Medulla oblongata (tissue), 1 donor: ENCODE measurements at regions not wholly inside any gene's neighbourhood (a gene's known extent, or its start where the extent isn't known, plus 50 kb on each side); places are given as distances from the start of the nearest gene placed in this dataset.

ENCODE experiments used
- DNase-seq: peaks from one replicate; pipeline ENCODE4 v3.0.0-alpha.2; 2015; ENCODE audit errors: extremely low spot score

DNA sequence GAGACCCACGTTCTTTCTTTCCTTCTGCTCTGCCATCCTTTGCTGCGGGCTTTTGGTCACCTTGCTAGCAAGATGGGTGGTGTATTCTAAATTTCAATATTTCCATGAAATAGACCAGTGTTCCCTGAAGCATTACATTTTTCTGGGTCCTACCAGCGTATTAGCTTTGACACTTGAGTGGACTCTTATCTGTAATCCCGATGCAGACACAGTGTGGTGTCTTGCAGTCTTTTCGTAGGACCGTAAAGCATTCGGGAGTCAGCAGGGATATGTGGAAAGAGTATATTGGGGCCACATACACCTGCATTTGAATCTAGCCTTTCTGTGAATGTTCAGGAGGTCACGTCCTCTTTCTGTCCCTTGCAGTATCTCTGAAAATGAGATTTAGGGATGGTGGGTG, 124.7 kb upstream of the CPEB4 start:
- DNase-seq, result no peak

DNA sequence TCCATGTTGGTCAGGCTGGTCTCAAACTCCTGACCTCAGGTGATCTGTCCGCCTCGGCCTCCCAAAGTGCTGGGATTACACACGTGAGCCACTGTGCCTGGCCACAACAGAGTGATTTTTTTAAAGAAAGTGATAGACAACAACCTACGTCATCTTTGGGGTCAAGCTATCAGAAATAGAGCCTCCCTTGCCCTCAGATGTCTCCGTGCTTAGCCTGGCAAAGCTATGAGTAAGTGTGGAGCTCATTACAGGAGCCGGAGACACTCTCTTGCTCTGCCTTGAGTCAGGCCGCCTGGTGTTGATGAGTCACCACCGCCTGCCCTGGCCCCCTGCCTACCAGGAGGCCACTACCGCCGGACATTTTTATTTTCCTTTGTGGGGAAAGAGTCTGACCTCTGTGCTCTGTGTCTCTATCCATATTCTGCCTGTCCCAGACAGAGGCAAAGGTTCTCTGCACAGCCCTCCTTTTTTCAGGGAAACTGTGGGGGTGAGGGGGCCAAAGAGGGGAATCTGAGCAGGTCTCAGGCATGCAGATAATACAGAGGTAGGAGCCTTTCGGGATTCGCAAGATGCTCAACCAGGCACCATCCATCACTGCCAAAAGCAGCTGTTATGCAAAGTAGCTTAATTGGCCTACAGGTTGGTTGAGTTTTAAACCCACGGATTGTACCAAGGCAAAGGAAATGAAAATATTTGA, 123.7 kb upstream of the CPEB4 start:
- peak; percentile 34 for DNase-seq

DNA sequence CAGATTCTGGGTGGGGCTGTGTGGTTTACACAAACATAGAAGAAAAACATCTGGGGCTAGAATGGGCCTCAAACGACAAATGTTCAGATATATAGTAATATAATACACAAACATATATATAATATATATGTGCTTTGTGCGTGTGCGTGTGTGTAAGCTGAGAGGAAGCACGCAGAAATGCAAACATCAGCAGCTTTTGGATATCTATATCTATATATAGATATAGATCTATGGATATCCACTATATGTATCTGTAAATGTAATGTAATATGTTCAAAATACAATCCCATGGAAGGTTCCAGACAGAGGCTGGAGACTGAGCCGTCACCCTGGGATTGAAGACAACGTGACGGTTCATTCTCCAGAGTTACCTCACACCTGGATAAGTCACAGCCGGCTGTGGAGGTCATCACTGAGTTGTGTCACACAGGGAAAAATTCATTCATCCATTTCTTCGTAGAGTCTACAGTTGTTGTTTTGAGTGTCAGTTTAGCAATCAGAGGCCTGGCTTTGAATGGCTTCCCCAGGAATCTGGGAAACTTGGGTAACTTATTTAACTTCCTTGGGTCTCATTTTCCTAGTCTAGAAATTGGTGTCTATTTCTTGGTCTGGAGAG, 123.0 kb upstream of the CPEB4 start:
- DNase-seq, result no peak

DNA sequence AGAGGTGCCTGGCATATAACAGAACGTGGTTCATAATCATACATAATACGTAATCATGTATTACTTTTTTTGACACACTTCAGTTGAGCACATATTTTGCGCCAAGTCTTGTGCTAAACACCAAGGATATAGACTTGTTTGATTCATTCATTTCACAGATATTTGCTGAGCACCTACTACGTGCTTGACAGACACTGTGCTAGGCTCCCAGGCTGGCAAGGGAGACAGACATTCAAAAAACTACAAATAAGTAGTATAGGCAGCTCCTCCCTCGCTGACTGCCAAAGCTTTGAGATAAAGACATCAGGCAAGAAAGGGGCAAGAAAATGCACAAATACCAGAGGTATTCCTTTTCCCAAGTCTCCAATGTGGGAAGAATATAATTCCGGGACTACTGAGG, 122.5 kb upstream of the CPEB4 start:
- DNase-seq, result no peak

- peak; percentile 45 for DNase-seq
Observed at GRCh38 chr5:173767574-173768266, 120.4 kb upstream of the CPEB4 start.

DNA sequence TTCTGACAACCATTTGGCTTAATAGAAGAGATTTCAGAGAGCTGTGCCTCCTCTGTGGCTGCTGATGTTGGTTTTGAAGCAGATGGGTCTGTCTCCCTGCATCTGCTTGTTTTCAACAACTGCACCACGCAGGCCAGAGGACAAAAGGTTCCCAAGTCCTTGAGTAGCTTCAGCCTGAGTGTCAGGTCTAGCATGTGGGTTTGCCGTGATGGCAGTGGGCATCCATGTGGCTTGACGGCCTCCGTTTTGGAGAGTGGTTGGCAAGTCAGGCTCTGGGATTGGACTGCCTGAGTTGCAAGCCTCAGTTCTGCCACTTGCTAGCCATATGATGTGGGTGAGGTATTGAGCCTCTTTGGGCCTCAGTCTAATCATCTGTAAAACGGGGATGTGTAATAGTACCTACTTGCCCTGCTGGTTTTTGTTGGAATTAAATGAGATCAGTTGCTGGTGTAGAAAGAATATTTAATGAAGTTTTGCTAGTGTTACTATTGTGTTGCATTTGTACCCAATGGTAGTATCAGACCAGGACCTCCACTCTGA, 119.8 kb upstream of the CPEB4 start:
- no peak for DNase-seq

GRCh38 chr5:173768891-173769290, 119.3 kb upstream of the CPEB4 start:
- no peak for DNase-seq

DNA sequence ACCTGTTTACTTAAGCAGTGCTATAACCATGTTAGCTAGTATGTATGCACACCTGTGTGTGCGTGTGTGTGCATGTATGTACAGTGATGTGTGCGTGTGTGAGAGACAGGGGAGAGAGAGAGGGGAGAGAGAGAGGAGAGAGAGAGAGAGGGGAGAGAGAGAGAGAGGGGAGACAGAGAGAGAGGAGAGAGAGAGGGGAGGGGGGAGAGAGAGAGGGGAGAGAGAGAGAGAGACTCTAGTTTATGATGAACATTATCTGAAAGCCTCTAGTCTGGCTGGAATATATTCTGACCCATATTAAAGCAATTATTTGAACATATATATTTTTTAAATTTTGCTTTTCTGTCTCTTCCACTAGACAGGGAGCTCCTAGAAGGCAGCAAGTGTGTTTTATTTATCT, 117.5 kb upstream of the CPEB4 start:
- DNase-seq, result no peak

DNA sequence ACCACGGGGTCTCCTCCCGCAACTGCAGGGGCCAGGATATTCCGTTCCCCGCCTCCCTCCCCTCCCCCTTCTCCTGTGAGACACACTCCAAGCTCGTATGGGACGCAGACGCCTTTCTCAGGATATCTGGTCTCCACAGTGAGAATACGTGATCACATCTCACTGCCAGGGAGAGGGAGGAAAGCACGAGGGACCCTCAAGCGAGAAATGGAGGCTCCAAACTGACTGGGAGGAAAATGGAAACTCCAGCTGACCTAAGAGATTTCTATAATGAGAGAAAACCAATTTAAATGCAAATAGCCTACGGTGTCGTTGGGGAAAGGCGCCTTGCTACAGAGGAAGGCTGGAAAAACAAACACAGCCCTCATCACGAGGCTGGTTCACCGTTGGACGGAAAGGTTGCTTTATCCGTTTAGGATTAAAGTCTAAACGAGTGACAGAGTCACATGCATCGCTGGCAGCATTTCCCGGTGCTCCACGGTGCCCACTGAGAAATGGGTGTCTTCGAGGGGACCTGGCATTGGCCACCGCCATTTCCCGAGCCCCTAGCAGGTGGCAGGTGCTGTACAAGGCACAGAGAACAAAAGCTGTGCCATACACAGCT, 116.9 kb upstream of the CPEB4 start:
- no peak for DNase-seq

DNA sequence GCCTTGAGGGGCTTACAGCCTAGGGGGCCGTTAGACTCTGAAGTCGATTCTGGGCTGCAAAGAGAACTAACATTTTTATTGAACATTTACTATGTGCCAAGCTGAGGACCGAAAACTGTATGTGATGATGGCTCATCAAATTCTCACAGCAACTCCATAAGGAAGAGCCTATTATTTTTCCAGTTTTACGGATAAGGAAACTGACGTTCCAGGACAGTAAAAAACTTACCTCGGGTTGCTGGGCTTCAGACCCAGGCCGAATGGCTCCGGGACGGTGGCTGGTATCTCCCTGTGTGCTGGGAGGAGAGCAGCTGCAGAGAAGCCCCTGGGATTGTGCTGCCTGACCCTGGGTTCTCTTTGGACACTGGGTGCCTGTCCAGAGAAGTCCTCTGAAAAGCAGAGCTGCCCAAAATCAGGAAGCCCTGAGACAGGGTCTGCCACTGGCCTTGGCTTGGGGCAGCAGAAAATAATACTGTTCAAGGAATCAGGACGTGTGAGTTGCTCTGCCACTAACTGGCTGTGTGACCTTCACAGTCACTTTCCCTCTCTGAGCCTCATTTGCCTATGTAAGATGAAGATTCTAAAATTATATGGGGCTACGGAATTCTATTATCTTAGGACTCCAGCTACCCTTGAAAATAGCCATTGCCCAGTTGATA, 116.3 kb upstream of the CPEB4 start:
- DNase-seq, result no peak

GRCh38 chr5:173772384-173773059, 115.6 kb upstream of the CPEB4 start:
- DNase-seq, result no peak

- peak; percentile 84 for DNase-seq
Observed at GRCh38 chr5:173774271-173774761, 113.8 kb upstream of the CPEB4 start.

DNA sequence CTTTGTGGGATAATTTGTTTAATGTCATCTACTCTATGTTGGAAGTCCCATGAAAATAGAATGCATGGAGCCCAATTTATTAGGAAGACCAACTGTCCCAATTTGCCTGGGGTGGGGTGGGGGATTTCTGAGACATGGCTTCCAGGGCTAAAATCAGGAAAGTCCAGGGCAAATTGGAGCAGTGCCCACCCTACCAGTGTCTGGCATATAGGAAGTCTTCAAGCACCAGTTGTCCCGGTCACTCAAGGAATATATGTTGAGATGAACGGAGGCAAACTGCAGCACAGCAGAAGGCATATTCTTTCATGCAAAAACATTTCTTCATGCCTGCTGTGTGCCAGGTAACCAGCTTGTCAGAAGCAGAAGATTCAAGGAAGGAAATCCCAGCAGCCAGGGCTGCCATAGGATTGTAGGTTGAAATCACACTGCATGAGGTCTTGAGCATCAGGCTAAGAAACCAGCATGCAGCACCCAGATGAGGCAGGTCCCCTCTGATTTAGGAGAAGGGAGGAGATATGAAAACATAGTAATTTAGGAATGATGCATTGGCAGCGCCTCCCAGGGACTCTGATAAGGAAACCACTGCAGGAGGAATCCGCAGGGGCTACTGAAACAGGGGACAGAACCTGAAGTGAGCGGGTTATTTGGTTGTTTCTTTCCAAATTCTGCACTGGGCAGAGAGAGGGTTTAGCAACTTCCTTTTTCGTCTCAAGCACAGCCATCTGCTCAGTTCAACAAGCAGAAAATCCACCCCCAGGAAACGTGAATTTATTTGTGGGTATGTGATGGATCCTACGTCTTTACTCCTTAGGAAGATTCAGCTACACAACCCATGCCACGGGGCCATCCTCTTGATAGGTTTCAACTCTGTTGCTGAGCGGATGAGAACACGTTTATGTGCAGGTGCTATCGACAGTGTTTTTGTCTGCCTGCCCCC, 112.6 kb upstream of the CPEB4 start:
- DNase-seq, result no peak

DNA sequence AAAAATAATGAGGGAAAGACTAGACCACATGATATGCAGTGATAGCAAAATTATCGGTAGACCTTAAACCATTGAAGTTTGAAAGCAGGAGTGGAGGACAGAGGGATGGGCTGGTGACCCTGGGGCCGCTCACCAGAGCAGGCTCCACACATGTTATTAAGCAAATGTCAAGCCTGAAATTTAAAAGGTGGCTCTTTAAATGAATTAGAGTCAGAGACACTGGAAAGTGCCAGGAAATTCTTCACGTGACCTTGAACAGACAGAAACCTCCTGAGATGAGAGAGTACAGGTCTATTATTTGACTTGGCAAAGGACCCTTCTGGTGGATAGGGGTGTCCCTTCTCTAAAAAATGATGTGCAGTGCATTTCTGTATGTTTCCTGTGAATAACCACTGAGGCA, 111.0 kb upstream of the CPEB4 start:
- DNase-seq, result no peak

DNA sequence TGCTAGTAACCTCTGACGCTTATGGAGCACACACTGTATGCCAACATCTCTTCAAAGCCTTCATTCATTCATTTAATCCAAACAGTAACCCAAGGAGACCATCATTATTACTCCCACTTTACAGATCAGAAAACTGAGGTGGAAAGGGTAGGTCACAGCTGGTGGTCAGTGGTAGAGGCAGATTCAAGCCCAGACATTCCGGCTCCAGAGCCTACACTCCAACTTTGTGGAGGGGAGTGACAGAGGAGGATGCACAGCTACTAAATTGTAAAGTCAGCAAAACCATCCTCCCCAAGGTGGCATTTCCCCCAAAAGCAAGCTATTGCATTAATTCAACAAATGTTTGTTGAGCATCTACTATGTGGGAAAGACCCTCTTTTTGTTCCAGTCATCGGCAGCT, 110.5 kb upstream of the CPEB4 start:
- DNase-seq, result no peak

GRCh38 chr5:173778152-173778782, 109.9 kb upstream of the CPEB4 start:
- DNase-seq, result no peak

DNA sequence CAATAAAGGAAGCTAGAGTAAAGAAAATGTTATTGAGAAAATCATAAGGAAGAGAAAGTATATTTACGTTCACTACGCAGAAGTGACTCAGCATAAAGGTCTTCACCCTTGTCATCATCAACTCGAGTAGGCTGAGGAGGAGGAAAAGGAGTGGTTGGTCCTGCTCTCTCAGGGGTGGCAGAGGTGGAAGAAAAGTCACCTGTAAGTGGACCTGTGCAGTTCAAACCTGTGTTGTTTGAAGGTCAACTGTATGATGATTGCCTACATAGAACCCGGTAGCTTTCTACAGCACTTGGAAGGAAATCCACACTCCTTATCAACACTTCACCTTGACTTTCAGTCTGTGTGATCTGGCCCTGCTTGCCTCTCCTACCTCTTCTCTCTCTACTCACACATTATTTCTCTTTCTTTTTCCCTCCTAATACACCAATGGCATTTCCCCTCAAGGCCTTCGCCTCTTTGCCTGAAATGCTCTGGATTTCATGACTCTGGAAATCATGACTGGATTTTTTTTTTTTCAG, 109.3 kb upstream of the CPEB4 start:
- DNase-seq, result no peak

- DNase-seq, result no peak
Observed at GRCh38 chr5:173780235-173781234, 107.6 kb upstream of the CPEB4 start.
